Prostate gland (tissue), 2 donors: ENCODE measurements at regions not wholly inside any gene's neighbourhood (a gene's known extent, or its start where the extent isn't known, plus 50 kb on each side); places are given as distances from the start of the nearest gene placed in this dataset.

Experiments
- POLR2A ChIP-seq: fragments of 450-650 bp; IDR thresholded peaks from one replicate; pipeline ENCODE4 v1.6.1; 2016; ENCODE audit warnings: antibody characterized with exemption, mild to moderate bottlenecking
- POLR2AphosphoS5 ChIP-seq: sonication (generic); formaldehyde crosslinking; IDR thresholded peaks from one replicate; pipeline ENCODE4 v1.6.1; 2017; ENCODE audit warnings: antibody characterized with exemption
- TF ChIP-seq, protein P1 (sequence below), 4 experiments: fragments of 200-600 bp in 2 of 4; fragments of 450-650 bp in 2 of 4; sonication (generic) in 2 of 4; IDR thresholded peaks; 1 replicate in 3 of 4; 2 replicates in 1 of 4; pipeline ENCODE4 v1.5.1; 2016 to 2019; ENCODE audit warnings: antibody characterized with exemption in 4 of 4, mild to moderate bottlenecking in 2 of 4, moderate library complexity in 2 of 4

DNA sequence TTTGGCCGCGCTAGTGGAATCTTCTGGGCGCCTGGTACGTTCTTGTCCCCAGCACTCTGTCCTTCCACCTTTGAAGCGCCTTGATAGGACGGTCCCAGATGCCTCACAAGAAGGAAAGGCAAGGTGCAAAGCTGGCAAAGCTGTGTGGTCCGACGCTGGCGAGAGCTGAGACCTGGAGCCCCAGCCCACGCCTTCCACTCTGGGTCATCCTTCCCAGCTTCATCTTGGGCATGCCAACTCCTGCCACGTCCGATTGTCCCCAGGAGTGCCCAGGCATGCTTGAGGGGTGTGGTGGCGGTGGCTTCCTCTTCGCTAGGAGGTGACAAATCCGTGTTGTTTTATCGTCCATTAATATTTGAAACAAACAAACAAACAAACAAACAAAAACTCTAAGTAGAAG lies 123.9 kb upstream of the DPYD start:
- TF ChIP-seq POLR2A (no peak), POLR2AphosphoS5 (no peak)
- TF ChIP-seq, protein P1, sequence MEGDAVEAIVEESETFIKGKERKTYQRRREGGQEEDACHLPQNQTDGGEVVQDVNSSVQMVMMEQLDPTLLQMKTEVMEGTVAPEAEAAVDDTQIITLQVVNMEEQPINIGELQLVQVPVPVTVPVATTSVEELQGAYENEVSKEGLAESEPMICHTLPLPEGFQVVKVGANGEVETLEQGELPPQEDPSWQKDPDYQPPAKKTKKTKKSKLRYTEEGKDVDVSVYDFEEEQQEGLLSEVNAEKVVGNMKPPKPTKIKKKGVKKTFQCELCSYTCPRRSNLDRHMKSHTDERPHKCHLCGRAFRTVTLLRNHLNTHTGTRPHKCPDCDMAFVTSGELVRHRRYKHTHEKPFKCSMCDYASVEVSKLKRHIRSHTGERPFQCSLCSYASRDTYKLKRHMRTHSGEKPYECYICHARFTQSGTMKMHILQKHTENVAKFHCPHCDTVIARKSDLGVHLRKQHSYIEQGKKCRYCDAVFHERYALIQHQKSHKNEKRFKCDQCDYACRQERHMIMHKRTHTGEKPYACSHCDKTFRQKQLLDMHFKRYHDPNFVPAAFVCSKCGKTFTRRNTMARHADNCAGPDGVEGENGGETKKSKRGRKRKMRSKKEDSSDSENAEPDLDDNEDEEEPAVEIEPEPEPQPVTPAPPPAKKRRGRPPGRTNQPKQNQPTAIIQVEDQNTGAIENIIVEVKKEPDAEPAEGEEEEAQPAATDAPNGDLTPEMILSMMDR (IDR thresholded peaks at IDR 0.05) = no peak
